Astrocyte of the spinal cord (primary cell): ENCODE measurements at regions not wholly inside any gene's neighbourhood (a gene's known extent, or its start where the extent isn't known, plus 50 kb on each side); places are given as distances from the start of the nearest gene placed in this dataset.

Source experiments
- DNase-seq: peaks from one replicate; pipeline ENCODE4 v3.0.0; 2011; ENCODE audit warnings: low read depth, low spot score
- H3K4me3 ChIP-seq: 2 replicates; pipeline ENCODE4 v1.5.1; 2011; ENCODE audit warnings: low read depth, mild to moderate bottlenecking, low read length, moderate library complexity
- CTCF ChIP-seq: IDR thresholded peaks from 2 replicates; pipeline ENCODE4 v1.5.1; 2012; ENCODE audit warnings: low read depth, mild to moderate bottlenecking, low read length, inconsistent platforms
- in situ Hi-C: cut with HindIII; loops from 2 replicates; pipeline ENCODE4 v1.10.0; 2017; ENCODE audit warnings: low sequenced_read_pairs

GRCh38 chr1:55355549-55355948, 140.4 kb upstream of the USP24 start:
- DNase-seq, result no peak
- H3K4me3 ChIP-seq, result no peak overlapping the region
- TF ChIP-seq CTCF, result no peak
- in situ Hi-C loops, result no loop called here

- no peak for DNase-seq
- no peak overlapping the region for H3K4me3 ChIP-seq
- in situ Hi-C loops, result no loop called here
- no peak for TF ChIP-seq CTCF
These were observed 138.8 kb upstream of the USP24 start for GRCh38 chr1:55353707-55354620.

GRCh38 chr1:55352811-55353180, 137.6 kb upstream of the USP24 start:
- no peak overlapping the region for H3K4me3 ChIP-seq
- in situ Hi-C loops, result no loop called here
- no peak for DNase-seq
- no peak for TF ChIP-seq CTCF

GRCh38 chr1:55352080-55352810, 137.1 kb upstream of the USP24 start:
- in situ Hi-C loops, result no loop called here
- H3K4me3 ChIP-seq, result no peak overlapping the region
- DNase-seq, result no peak
- no peak for TF ChIP-seq CTCF

- no peak overlapping the region for H3K4me3 ChIP-seq
- DNase-seq, result no peak
- in situ Hi-C loops, result no loop called here
- no peak for TF ChIP-seq CTCF
These were observed 133.2 kb upstream of the USP24 start for GRCh38 chr1:55348356-55348755.

- in situ Hi-C loops, result no loop called here
- H3K4me3 ChIP-seq, result no peak overlapping the region
- no peak for DNase-seq
- no peak for TF ChIP-seq CTCF
These were observed 132.7 kb upstream of the USP24 start for GRCh38 chr1:55347866-55348265.
